ENCODE measurements at regions not wholly inside any gene's neighbourhood (a gene's known extent, or its start where the extent isn't known, plus 50 kb on each side); places are given as distances from the start of the nearest gene placed in this dataset.

GRCh38 chr2:187158452-187158851 is 289.6 kb downstream of the CALCRL start:
- Histone ChIP-seq H3K9me3 (ENCODE audit: low read depth, low read length) (peaks cover 1% of the 10 kb centered on the region), H3K79me2 (ENCODE audit: insufficient read depth, low read length) (no peaks in the 10 kb centered on the region), H3K36me3 (ENCODE audit: insufficient read depth, low read length) (no peaks in the 10 kb centered on the region), H3K4me3 (ENCODE audit: insufficient read depth, low read length) (no peak overlapping the region), H3K27me3 (ENCODE audit: insufficient read depth, low read length) (no peaks in the 10 kb centered on the region), H3K27ac (ENCODE audit: low read depth, low read length) (no peak overlapping the region), H4K20me1 (ENCODE audit: insufficient read depth, low read length) (no peaks in the 10 kb centered on the region), H3K4me2 (ENCODE audit: insufficient read depth, low read length) (no peak overlapping the region), H2AFZ (ENCODE audit: low read length) (no peak overlapping the region), H3K4me1 (ENCODE audit: insufficient read depth, low read length) (no peaks in the 10 kb centered on the region)
- DNase-seq (ENCODE audit: insufficient read length, low spot score, missing footprints), result no peak
- no peak for TF ChIP-seq CTCF (IDR thresholded peaks at IDR 0.05; ENCODE audit: extremely low read depth, low read depth, low read length)

- Histone ChIP-seq H3K36me3 (ENCODE audit: insufficient read depth, low read length) (no peaks in the 10 kb centered on the region), H3K79me2 (ENCODE audit: insufficient read depth, low read length) (no peaks in the 10 kb centered on the region), H3K27me3 (ENCODE audit: insufficient read depth, low read length) (no peaks in the 10 kb centered on the region), H3K9me3 (ENCODE audit: low read depth, low read length) (peaks cover 1% of the 10 kb centered on the region), H2AFZ (ENCODE audit: low read length) (no peak overlapping the region), H3K4me1 (ENCODE audit: insufficient read depth, low read length) (no peaks in the 10 kb centered on the region), H3K4me3 (ENCODE audit: insufficient read depth, low read length) (no peak overlapping the region), H4K20me1 (ENCODE audit: insufficient read depth, low read length) (no peaks in the 10 kb centered on the region), H3K4me2 (ENCODE audit: insufficient read depth, low read length) (no peak overlapping the region), H3K27ac (ENCODE audit: low read depth, low read length) (no peak overlapping the region)
- no peak for TF ChIP-seq CTCF (IDR thresholded peaks at IDR 0.05; ENCODE audit: extremely low read depth, low read depth, low read length)
- no peak for DNase-seq (ENCODE audit: insufficient read length, low spot score, missing footprints)
Measured at GRCh38 chr2:187157046-187157445, 291.0 kb downstream of the CALCRL start.

- DNase-seq (ENCODE audit: insufficient read length, low spot score, missing footprints), result no peak
- no peaks in the 10 kb centered on the region for H3K4me1 ChIP-seq (ENCODE audit: insufficient read depth, low read length)
Measured at GRCh38 chr2:187155476-187155875, 292.6 kb downstream of the CALCRL start.

GRCh38 chr2:187150670-187151069 is 297.4 kb downstream of the CALCRL start:
- Histone ChIP-seq H3K9me3 (ENCODE audit: low read depth, low read length) (peaks cover 1% of the 10 kb centered on the region), H4K20me1 (ENCODE audit: insufficient read depth, low read length) (no peaks in the 10 kb centered on the region), H2AFZ (ENCODE audit: low read length) (no peak overlapping the region), H3K27me3 (ENCODE audit: insufficient read depth, low read length) (no peaks in the 10 kb centered on the region), H3K4me2 (ENCODE audit: insufficient read depth, low read length) (no peak overlapping the region), H3K27ac (ENCODE audit: low read depth, low read length) (no peak overlapping the region), H3K79me2 (ENCODE audit: insufficient read depth, low read length) (no peaks in the 10 kb centered on the region), H3K36me3 (ENCODE audit: insufficient read depth, low read length) (no peaks in the 10 kb centered on the region), H3K4me1 (ENCODE audit: insufficient read depth, low read length) (no peaks in the 10 kb centered on the region), H3K4me3 (ENCODE audit: insufficient read depth, low read length) (no peak overlapping the region)
- no peak for TF ChIP-seq CTCF (IDR thresholded peaks at IDR 0.05; ENCODE audit: extremely low read depth, low read depth, low read length)
- DNase-seq (ENCODE audit: insufficient read length, low spot score, missing footprints), result no peak

More at GRCh38 chr2:187155476-187155875, 292.6 kb downstream of the CALCRL start:
- Histone ChIP-seq H3K36me3 (ENCODE audit: insufficient read depth, low read length) (no peaks in the 10 kb centered on the region), H2AFZ (ENCODE audit: low read length) (no peak overlapping the region), H3K79me2 (ENCODE audit: insufficient read depth, low read length) (no peaks in the 10 kb centered on the region), H4K20me1 (ENCODE audit: insufficient read depth, low read length) (no peaks in the 10 kb centered on the region), H3K4me3 (ENCODE audit: insufficient read depth, low read length) (no peak overlapping the region), H3K27me3 (ENCODE audit: insufficient read depth, low read length) (no peaks in the 10 kb centered on the region), H3K4me2 (ENCODE audit: insufficient read depth, low read length) (no peak overlapping the region), H3K27ac (ENCODE audit: low read depth, low read length) (no peak overlapping the region), H3K9me3 (ENCODE audit: low read depth, low read length) (peaks cover 1% of the 10 kb centered on the region)
- TF ChIP-seq CTCF (IDR thresholded peaks at IDR 0.05; ENCODE audit: extremely low read depth, low read depth, low read length), result no peak
